Suprapubic skin (tissue), 3 donors: ENCODE measurements at regions not wholly inside any gene's neighbourhood (a gene's known extent, or its start where the extent isn't known, plus 50 kb on each side); places are given as distances from the start of the nearest gene placed in this dataset.
"Not testable (repeated sequence)": the region's sequence is repeated elsewhere in the genome, so short reads cannot be mapped to it uniquely, and the experiment has no call there.

Experiments
- EP300 ChIP-seq: sonication (generic); formaldehyde crosslinking; IDR thresholded peaks from one replicate; pipeline ENCODE4 v1.6.1; 2017; ENCODE audit warnings: antibody characterized with exemption
- TF ChIP-seq, protein P1 (sequence below), 2 donors: fragments of 200-600 bp in 1 of 2; fragments of 450-650 bp in 1 of 2; sonication (generic) in 1 of 2; IDR thresholded peaks; one replicate each; pipeline ENCODE4 v1.5.1; 2016 to 2019; ENCODE audit warnings: antibody characterized with exemption in 2 of 2, mild to moderate bottlenecking in 1 of 2, moderate library complexity in 1 of 2

DNA sequence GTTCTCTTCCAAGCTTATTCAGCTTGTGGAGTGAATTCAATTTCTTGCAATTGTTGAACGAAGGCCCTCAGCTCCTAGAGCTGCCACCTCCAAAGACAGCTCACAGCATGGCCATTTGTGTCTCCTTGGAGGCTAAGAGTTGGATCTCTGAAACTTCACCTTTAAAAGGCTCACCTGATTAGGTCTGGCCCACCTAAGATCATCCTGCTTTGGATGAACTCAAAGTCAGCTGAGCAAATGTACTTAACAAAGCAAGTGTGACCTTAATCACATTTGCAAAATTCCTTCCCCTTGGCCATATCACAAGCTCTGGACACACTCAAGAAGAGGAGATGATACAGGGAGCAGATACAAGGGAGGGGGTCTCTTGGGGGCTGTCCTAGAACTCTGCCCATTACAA lies 67.8 kb upstream of the EEF2KMT start:
- TF ChIP-seq, protein P1, sequence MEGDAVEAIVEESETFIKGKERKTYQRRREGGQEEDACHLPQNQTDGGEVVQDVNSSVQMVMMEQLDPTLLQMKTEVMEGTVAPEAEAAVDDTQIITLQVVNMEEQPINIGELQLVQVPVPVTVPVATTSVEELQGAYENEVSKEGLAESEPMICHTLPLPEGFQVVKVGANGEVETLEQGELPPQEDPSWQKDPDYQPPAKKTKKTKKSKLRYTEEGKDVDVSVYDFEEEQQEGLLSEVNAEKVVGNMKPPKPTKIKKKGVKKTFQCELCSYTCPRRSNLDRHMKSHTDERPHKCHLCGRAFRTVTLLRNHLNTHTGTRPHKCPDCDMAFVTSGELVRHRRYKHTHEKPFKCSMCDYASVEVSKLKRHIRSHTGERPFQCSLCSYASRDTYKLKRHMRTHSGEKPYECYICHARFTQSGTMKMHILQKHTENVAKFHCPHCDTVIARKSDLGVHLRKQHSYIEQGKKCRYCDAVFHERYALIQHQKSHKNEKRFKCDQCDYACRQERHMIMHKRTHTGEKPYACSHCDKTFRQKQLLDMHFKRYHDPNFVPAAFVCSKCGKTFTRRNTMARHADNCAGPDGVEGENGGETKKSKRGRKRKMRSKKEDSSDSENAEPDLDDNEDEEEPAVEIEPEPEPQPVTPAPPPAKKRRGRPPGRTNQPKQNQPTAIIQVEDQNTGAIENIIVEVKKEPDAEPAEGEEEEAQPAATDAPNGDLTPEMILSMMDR (IDR thresholded peaks at IDR 0.05), result not testable (repeated sequence)
- TF ChIP-seq EP300, result not testable (repeated sequence)
